ENCODE measurements at regions not wholly inside any gene's neighbourhood (a gene's known extent, or its start where the extent isn't known, plus 50 kb on each side); places are given as distances from the start of the nearest gene placed in this dataset.

- TF ChIP-seq CTCF (conservative IDR thresholded peaks at IDR 0.05; ENCODE audit: low read depth, low read length) (no peak), MXI1 (IDR thresholded peaks at IDR 0.05; ENCODE audit: borderline replicate concordance, low read depth, low read length) (no peak), SMC3 (IDR thresholded peaks at IDR 0.05; ENCODE audit: low read depth, low read length) (no peak), RCOR1 (IDR thresholded peaks at IDR 0.05; ENCODE audit: insufficient replicate concordance, low read length) (no peak), RFX5 (IDR thresholded peaks at IDR 0.05; ENCODE audit: low read depth, low read length) (no peak), MAFK (IDR thresholded peaks at IDR 0.05; ENCODE audit: low read depth, low read length) (no peak), ELK1 (IDR thresholded peaks at IDR 0.05; ENCODE audit: borderline replicate concordance, low read depth, low read length) (no peak)
Observed at GRCh38 chr2:133791191-133791590, 222.9 kb upstream of the NCKAP5 start.
